Transverse colon (tissue), 4 donors: ENCODE measurements at regions not wholly inside any gene's neighbourhood (a gene's known extent, or its start where the extent isn't known, plus 50 kb on each side); places are given as distances from the start of the nearest gene placed in this dataset.

Experiments
- CTCF ChIP-seq, 5 experiments: fragments of 200-600 bp in 3 of 5; fragments of 450-650 bp in 2 of 5; sonication (generic) in 3 of 5; IDR thresholded peaks; 1 replicate in 2 of 5; 2 replicates in 3 of 5; pipeline ENCODE4 v1.5.1; 2016 to 2017; ENCODE audit warnings: antibody characterized with exemption in 5 of 5, inconsistent platforms in 3 of 5, mild to moderate bottlenecking in 2 of 5, moderate library complexity in 1 of 5
- EP300 ChIP-seq: sonication (generic); formaldehyde crosslinking; IDR thresholded peaks from one replicate; pipeline ENCODE4 v1.6.1; 2017; ENCODE audit warnings: antibody characterized with exemption, low read depth
- POLR2A ChIP-seq: fragments of 450-650 bp; IDR thresholded peaks from one replicate; pipeline ENCODE4 v1.6.1; 2016; ENCODE audit warnings: antibody characterized with exemption, mild to moderate bottlenecking, moderate library complexity
- POLR2AphosphoS5 ChIP-seq, 3 donors: sonication (generic); formaldehyde crosslinking; IDR thresholded peaks; one replicate each; pipeline ENCODE4 v1.6.1; 2016; ENCODE audit warnings: antibody characterized with exemption in 3 of 3

GRCh38 chr2:146634230-146635097, 1210.4 kb upstream of the ACVR2A start:
- TF ChIP-seq CTCF (IDR thresholded peaks at IDR 0.05) (no peak), POLR2A (no peak), POLR2AphosphoS5 (IDR thresholded peaks at IDR 0.05) (no peak), EP300 (no peak)
